ENCODE measurements at regions not wholly inside any gene's neighbourhood (a gene's known extent, or its start where the extent isn't known, plus 50 kb on each side); places are given as distances from the start of the nearest gene placed in this dataset.
"Not testable (repeated sequence)": the region's sequence is repeated elsewhere in the genome, so short reads cannot be mapped to it uniquely, and the experiment has no call there.

- TF ChIP-seq POLR2AphosphoS5 (IDR thresholded peaks at IDR 0.05) (no peak), POLR2A (IDR thresholded peaks at IDR 0.05; ENCODE audit: low read depth) (no peak), CTCF (IDR thresholded peaks at IDR 0.05) (no peak), EP300 (IDR thresholded peaks at IDR 0.05) (no peak)
- H3K9me3 ChIP-seq = no peaks in the 10 kb centered on the region
- no peak for DNase-seq (ENCODE audit: extremely low spot score)
- H3K27ac ChIP-seq (replicated peaks in 1 of 4) = no peak overlapping the region
- no peak overlapping the region for H3K4me3 ChIP-seq
- H3K4me1 ChIP-seq = peaks cover under 1 to 8% (median 4%) of the 10 kb centered on the region in 4 donors
- 71% methylated on average over 5 of the region's 5 CpGs for WGBS
- intact Hi-C loops (cut with DNase I) = loop anchor here (10.0 kb wide), 1 partner anchor 65 kb away; no protein-coding TSS in a partner anchor
- no peaks in the 10 kb centered on the region for H3K27me3 ChIP-seq
- no peaks in the 10 kb centered on the region for H3K36me3 ChIP-seq
Measured at GRCh38 chr17:20930081-20930760, 112.6 kb downstream of the USP22 start.

- H3K27me3 ChIP-seq; H3K27ac ChIP-seq (replicated peaks in 1 of 4); H3K36me3 ChIP-seq; H3K4me3 ChIP-seq; DNase-seq (ENCODE audit: extremely low spot score); H3K9me3 ChIP-seq: not testable (repeated sequence)
- peaks cover 4 to 23% (median 12%) of the 10 kb centered on the region in 4 donors for H3K4me1 ChIP-seq
- intact Hi-C loops (cut with DNase I) = loop anchor here (10.0 kb wide), 1 partner anchor 62 kb away; no protein-coding TSS in a partner anchor
- WGBS = 97% methylated on average over 3 of the region's 3 CpGs
Measured at GRCh38 chr17:20933040-20933439, 109.8 kb downstream of the USP22 start.

GRCh38 chr17:20934288-20934687, 108.5 kb downstream of the USP22 start:
- H3K4me1 ChIP-seq = peaks cover 4 to 23% (median 12%) of the 10 kb centered on the region in 4 donors
- H3K9me3 ChIP-seq = no peaks in the 10 kb centered on the region
- H3K27me3 ChIP-seq = no peaks in the 10 kb centered on the region
- H3K36me3 ChIP-seq = no peaks in the 10 kb centered on the region
- H3K27ac ChIP-seq (replicated peaks in 1 of 4) = no peak overlapping the region
- TF ChIP-seq POLR2A (IDR thresholded peaks at IDR 0.05; ENCODE audit: low read depth) = no peak
- no peak for TF ChIP-seq CTCF (IDR thresholded peaks at IDR 0.05)
- no peak for TF ChIP-seq EP300 (IDR thresholded peaks at IDR 0.05)
- no peak for TF ChIP-seq POLR2AphosphoS5 (IDR thresholded peaks at IDR 0.05)
- intact Hi-C loops (cut with DNase I) = loop anchor here (10.0 kb wide), 1 partner anchor 61 kb away; no protein-coding TSS in a partner anchor
- no peak for DNase-seq (ENCODE audit: extremely low spot score)
- H3K4me3 ChIP-seq = no peak overlapping the region

GRCh38 chr17:20935740-20936139, 107.1 kb downstream of the USP22 start:
- TF ChIP-seq POLR2A (IDR thresholded peaks at IDR 0.05; ENCODE audit: low read depth) (no peak), EP300 (IDR thresholded peaks at IDR 0.05) (no peak), CTCF (IDR thresholded peaks at IDR 0.05) (no peak), POLR2AphosphoS5 (IDR thresholded peaks at IDR 0.05) (no peak)
- Histone ChIP-seq H3K4me1 (peaks cover 4 to 23% (median 12%) of the 10 kb centered on the region in 4 donors), H3K27ac (replicated peaks in 1 of 4) (peak overlapping the region in 1 of 4 donors; percentile 17), H3K4me3 (no peak overlapping the region), H3K27me3 (no peaks in the 10 kb centered on the region), H3K36me3 (no peaks in the 10 kb centered on the region), H3K9me3 (no peaks in the 10 kb centered on the region)
- DNase-seq (ENCODE audit: extremely low spot score) = no peak
- 23% methylated on average over 2 of the region's 2 CpGs for WGBS
- intact Hi-C loops (cut with DNase I) = loop anchor here (10.0 kb wide), 1 partner anchor 59 kb away; no protein-coding TSS in a partner anchor

GRCh38 chr17:20938244-20938643, 104.6 kb downstream of the USP22 start:
- Histone ChIP-seq H3K36me3 (no peaks in the 10 kb centered on the region), H3K27me3 (no peaks in the 10 kb centered on the region), H3K27ac (replicated peaks in 1 of 4) (no peak overlapping the region), H3K4me3 (no peak overlapping the region), H3K4me1 (peaks cover 4 to 23% (median 12%) of the 10 kb centered on the region in 4 donors), H3K9me3 (no peaks in the 10 kb centered on the region)
- 93% methylated on average over 14 of the region's 15 CpGs for WGBS
- intact Hi-C loops (cut with DNase I) = loop anchor here (10.0 kb wide), 1 partner anchor 57 kb away; no protein-coding TSS in a partner anchor
- TF ChIP-seq CTCF (IDR thresholded peaks at IDR 0.05) (no peak), POLR2AphosphoS5 (IDR thresholded peaks at IDR 0.05) (no peak), EP300 (IDR thresholded peaks at IDR 0.05) (no peak), POLR2A (IDR thresholded peaks at IDR 0.05; ENCODE audit: low read depth) (no peak)
- no peak for DNase-seq (ENCODE audit: extremely low spot score)

All from esophagus muscularis mucosa (tissue), 4 donors.